Kidney (tissue), 13 donors: ENCODE measurements at regions not wholly inside any gene's neighbourhood (a gene's known extent, or its start where the extent isn't known, plus 50 kb on each side); places are given as distances from the start of the nearest gene placed in this dataset.
"Not testable (repeated sequence)": the region's sequence is repeated elsewhere in the genome, so short reads cannot be mapped to it uniquely, and the experiment has no call there.

Source experiments
- DNase-seq, 5 donors: peaks; one replicate each; pipeline ENCODE4 v3.0.0-alpha.2; 2013 to 2020
- FAIRE-seq: peaks from 2 replicates; lab custom pipeline; 2012; peaks lifted over from hg19 to GRCh38; lab: Jason Lieb, UNC
- H3K27ac ChIP-seq, 2 donors: one replicate each; pipeline ENCODE4 v1.7.0; 2013; ENCODE audit warnings: low read depth in 2 of 2, low read length in 2 of 2, inconsistent platforms in 1 of 2
- H3K27me3 ChIP-seq: one replicate; pipeline ENCODE4 v1.7.1; 2013; ENCODE audit warnings: low read length, inconsistent platforms; ENCODE audit not compliant: control insufficient read depth, insufficient read depth
- H3K36me3 ChIP-seq, 3 donors: one replicate each; pipeline versions ENCODE4 v1.7.0 to v1.7.1; 2013; ENCODE audit warnings: low read length in 3 of 3, control low read depth in 1 of 3, inconsistent platforms in 1 of 3; ENCODE audit not compliant: insufficient read depth in 3 of 3, control insufficient read depth in 2 of 3
- H3K4me1 ChIP-seq, 3 donors: one replicate each; pipeline versions ENCODE4 v1.7.0 to v1.7.1; 2013; ENCODE audit warnings: low read length in 3 of 3, inconsistent platforms in 1 of 3, low read depth in 1 of 3; ENCODE audit not compliant: control insufficient read depth in 2 of 3, insufficient read depth in 2 of 3
- H3K4me3 ChIP-seq, 3 donors: one replicate each; pipeline versions ENCODE4 v1.7.0 to v1.8.1; 2013; ENCODE audit warnings: low read length in 3 of 3, control low read depth in 1 of 3, inconsistent platforms in 1 of 3
- H3K9ac ChIP-seq, 3 donors: one replicate each; pipeline versions ENCODE4 v1.7.0 to v1.7.1; 2013; ENCODE audit warnings: low read length in 3 of 3, control low read depth in 1 of 3, inconsistent platforms in 1 of 3
- H3K9me3 ChIP-seq, 3 donors: one replicate each; pipeline versions ENCODE4 v1.7.0 to v1.7.1; 2013; ENCODE audit warnings: low read length in 3 of 3, control low read depth in 1 of 3, inconsistent platforms in 1 of 3; ENCODE audit not compliant: control insufficient read depth in 2 of 3, insufficient read depth in 1 of 3
- CTCF ChIP-seq: IDR thresholded peaks from 3 replicates; pipeline ENCODE4 v1.5.1; 2012; ENCODE audit warnings: mild to moderate bottlenecking, moderate library complexity, borderline replicate concordance; ENCODE audit not compliant: insufficient read depth; ENCODE audit errors: extremely low read depth
- intact Hi-C: fragments of 100-400 bp; cut with DNase I; formaldehyde crosslinking; loops from one replicate; pipeline ENCODE4 v1.11.1; 2022
- donor health status: control.
- donor health status: control.
- donor health status: control.
- donor health status: control.
- donor health status: control.
- donor health status: DM: yes; HTN: yes; CAD: no.
- donor health status: Normal renal cell carcinoma (clear cell type).

DNA sequence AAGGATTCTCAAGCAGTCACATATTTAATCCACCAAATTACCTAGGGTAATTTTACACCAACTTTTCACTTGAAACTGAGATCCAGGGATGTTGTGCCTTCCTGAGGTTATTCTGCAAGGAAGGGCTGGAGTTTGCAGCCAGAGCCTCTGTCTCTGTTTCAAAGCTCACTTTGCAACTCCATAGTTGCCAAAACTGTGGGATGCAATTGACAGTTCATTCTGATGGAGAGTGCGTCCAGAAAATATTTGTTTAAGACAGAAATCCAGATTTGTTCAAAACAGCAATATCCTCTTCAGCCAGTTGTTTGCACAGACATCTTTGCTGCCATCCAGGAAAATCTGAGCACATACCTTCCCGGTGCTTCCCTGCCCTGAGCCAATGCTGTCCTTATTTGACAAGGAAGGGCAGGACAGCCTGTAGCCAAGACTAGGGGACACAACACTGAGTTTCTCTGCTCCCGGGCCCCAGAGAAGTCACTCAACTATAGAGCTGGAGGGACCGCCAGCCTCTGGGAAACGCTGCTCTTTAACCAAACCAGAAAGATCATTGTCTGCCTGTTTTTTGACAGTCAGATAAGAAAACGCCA lies 297.4 kb downstream of the HIVEP2 start:
- Histone ChIP-seq H3K9me3 (no peaks in the 10 kb centered on the region), H3K36me3 (no peaks in the 10 kb centered on the region), H3K4me3 (no peak overlapping the region), H3K27me3 (no peaks in the 10 kb centered on the region), H3K4me1 (no peaks in the 10 kb centered on the region), H3K27ac (no peak overlapping the region), H3K9ac (no peak overlapping the region)
- TF ChIP-seq CTCF, result no peak
- DNase-seq, result no peak
- intact Hi-C loops, result no loop called here
- no peak for FAIRE-seq

GRCh38 chr6:142648036-142648451 lies 296.9 kb downstream of the HIVEP2 start:
- DNase-seq, result peak in 1 of 5 donors; percentile 14
- H3K4me3 ChIP-seq, result no peak overlapping the region
- H3K9me3 ChIP-seq, result no peaks in the 10 kb centered on the region
- no peaks in the 10 kb centered on the region for H3K36me3 ChIP-seq
- H3K9ac ChIP-seq, result no peak overlapping the region
- no peak overlapping the region for H3K27ac ChIP-seq
- FAIRE-seq, result no peak
- H3K27me3 ChIP-seq, result no peaks in the 10 kb centered on the region
- TF ChIP-seq CTCF, result no peak
- H3K4me1 ChIP-seq, result no peaks in the 10 kb centered on the region
- intact Hi-C loops, result no loop called here

DNA sequence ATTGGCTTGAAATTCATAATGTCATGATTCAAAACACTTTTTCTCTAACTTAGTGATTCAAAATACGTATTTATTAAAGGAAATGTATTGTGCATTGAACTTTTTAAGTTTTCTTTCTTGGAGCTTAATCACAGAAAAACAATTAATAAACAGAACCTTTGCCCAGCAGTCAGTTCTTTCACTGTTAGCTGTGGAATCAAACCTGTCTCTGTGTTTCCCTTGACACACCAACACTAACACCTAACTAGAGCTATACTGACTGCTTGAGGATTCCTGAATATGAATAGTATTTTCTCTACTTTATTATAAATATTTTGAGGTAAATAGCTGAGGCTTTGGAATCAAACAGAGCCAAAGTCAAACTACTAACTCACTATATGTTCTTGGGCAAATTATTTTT lies 296.4 kb downstream of the HIVEP2 start:
- no peak for DNase-seq
- H3K9me3 ChIP-seq, result no peaks in the 10 kb centered on the region
- no peak overlapping the region for H3K9ac ChIP-seq
- no peaks in the 10 kb centered on the region for H3K27me3 ChIP-seq
- no peak overlapping the region for H3K27ac ChIP-seq
- no peaks in the 10 kb centered on the region for H3K4me1 ChIP-seq
- intact Hi-C loops, result no loop called here
- TF ChIP-seq CTCF, result no peak
- FAIRE-seq, result no peak
- no peak overlapping the region for H3K4me3 ChIP-seq
- H3K36me3 ChIP-seq, result no peaks in the 10 kb centered on the region

- intact Hi-C loops, H3K4me3 ChIP-seq, FAIRE-seq, H3K9me3 ChIP-seq, DNase-seq, H3K36me3 ChIP-seq, H3K4me1 ChIP-seq, H3K9ac ChIP-seq, H3K27me3 ChIP-seq, H3K27ac ChIP-seq: not testable (repeated sequence)
Observed at GRCh38 chr6:142649438-142650234, 295.3 kb downstream of the HIVEP2 start.
